GM13976 (cell line): ENCODE measurements at regions not wholly inside any gene's neighbourhood (a gene's known extent, or its start where the extent isn't known, plus 50 kb on each side); places are given as distances from the start of the nearest gene placed in this dataset.

Source experiments
- DNase-seq: peaks from one replicate; pipeline ENCODE4 v3.0.0; 2012; ENCODE audit warnings: low spot score
- CTCF ChIP-seq: IDR thresholded peaks from 2 replicates; pipeline ENCODE4 v1.5.1; 2012; ENCODE audit warnings: borderline replicate concordance, mild to moderate bottlenecking; ENCODE audit not compliant: insufficient read depth; ENCODE audit errors: extremely low read depth, missing control alignments, control extremely low read depth
- in situ Hi-C: fragments of 300-500 bp; cut with MboI; formaldehyde crosslinking; loops from one replicate; pipeline ENCODE4 v1.12.0; 2022; ENCODE audit warnings: low sequenced_read_pairs, mixed read lengths, inconsistent platforms; ENCODE audit not compliant: unreplicated experiment

GRCh38 chr20:22420116-22420598 is 164.2 kb downstream of the FOXA2 start:
- DNase-seq: no peak
- TF ChIP-seq CTCF: no peak
- in situ Hi-C loops: no loop called here

GRCh38 chr20:22418738-22419137 is 165.6 kb downstream of the FOXA2 start:
- in situ Hi-C loops: no loop called here
- no peak for DNase-seq
- TF ChIP-seq CTCF: no peak

GRCh38 chr20:22414305-22414742 is 170.0 kb downstream of the FOXA2 start:
- TF ChIP-seq CTCF: no peak
- in situ Hi-C loops: no loop called here
- no peak for DNase-seq

GRCh38 chr20:22412977-22413868 is 171.1 kb downstream of the FOXA2 start:
- in situ Hi-C loops: no loop called here
- TF ChIP-seq CTCF: no peak
- no peak for DNase-seq

- in situ Hi-C loops: no loop called here
- TF ChIP-seq CTCF: no peak
- no peak for DNase-seq
Observed at GRCh38 chr20:22411627-22412450, 172.5 kb downstream of the FOXA2 start.

GRCh38 chr20:22411286-22411626 is 173.1 kb downstream of the FOXA2 start:
- TF ChIP-seq CTCF: no peak
- in situ Hi-C loops: no loop called here
- DNase-seq: no peak
